IPS-15b (cell line): ENCODE measurements at regions not wholly inside any gene's neighbourhood (a gene's known extent, or its start where the extent isn't known, plus 50 kb on each side); places are given as distances from the start of the nearest gene placed in this dataset.
A peak's percentile ranks its signal among the peaks of the same experiment; 100 is the strongest.

ENCODE experiments used
- H3K27me3 ChIP-seq: one replicate; pipeline ENCODE4 v1.6.1; 2013; ENCODE audit warnings: low read length; ENCODE audit not compliant: control insufficient read depth, insufficient read depth
- H3K36me3 ChIP-seq: one replicate; pipeline ENCODE4 v1.6.1; 2013; ENCODE audit warnings: low read length; ENCODE audit not compliant: control insufficient read depth, insufficient read depth
- H3K4me1 ChIP-seq: one replicate; pipeline ENCODE4 v1.6.1; 2013; ENCODE audit warnings: mild to moderate bottlenecking, low read length; ENCODE audit not compliant: control insufficient read depth, insufficient read depth
- H3K4me3 ChIP-seq: one replicate; pipeline ENCODE4 v1.5.1; 2013; ENCODE audit warnings: low read depth, low read length
- H3K9ac ChIP-seq: one replicate; pipeline ENCODE4 v1.6.1; 2013; ENCODE audit warnings: low read depth, mild to moderate bottlenecking, low read length
- H3K9me3 ChIP-seq: one replicate; pipeline ENCODE4 v1.6.1; 2013; ENCODE audit warnings: mild to moderate bottlenecking, low read length; ENCODE audit not compliant: control insufficient read depth, insufficient read depth

DNA sequence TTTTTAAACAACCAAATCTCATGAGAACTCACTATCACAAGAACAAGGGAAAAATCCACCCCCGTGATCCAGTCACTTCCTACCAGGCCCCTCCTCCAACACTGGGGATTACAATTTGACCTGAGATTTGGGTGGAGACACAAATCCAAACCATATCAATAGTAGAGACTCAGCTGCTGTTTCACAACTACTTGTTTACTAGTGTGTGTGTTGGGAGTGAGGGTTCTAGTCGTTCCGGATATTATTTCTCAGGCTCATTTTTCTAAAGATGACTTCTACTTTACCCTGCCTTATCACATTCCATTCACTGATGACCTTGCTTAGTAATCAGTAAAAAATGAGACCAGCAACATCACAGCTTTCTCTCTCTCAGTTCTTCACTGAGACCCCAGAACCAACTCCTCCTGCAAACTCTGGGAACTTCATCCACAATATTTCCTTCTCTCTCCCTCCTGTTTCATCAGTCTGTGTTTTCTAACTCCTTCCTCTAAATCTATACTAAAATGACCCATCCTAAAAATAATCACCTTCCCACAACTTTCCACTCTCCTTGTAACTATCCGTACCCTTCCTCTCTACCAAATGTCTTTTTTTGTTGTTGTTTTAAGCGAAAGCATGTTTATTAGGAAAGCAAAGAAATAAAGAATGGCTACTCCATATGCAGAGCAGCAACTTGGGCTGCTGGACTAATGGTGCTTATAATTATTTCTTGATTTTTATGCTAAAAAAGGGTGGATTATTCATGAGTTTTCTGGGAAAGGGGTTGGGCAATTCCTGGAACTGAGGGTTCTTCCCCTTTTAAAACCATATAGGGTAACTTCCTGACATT, 121.5 kb upstream of the SPRY4 start:
- Histone ChIP-seq H3K9ac (no peak overlapping the region), H3K36me3 (no peaks in the 10 kb centered on the region), H3K9me3 (no peaks in the 10 kb centered on the region), H3K27me3 (no peaks in the 10 kb centered on the region), H3K4me3 (no peak overlapping the region), H3K4me1 (peaks cover 3% of the 10 kb centered on the region)

DNA sequence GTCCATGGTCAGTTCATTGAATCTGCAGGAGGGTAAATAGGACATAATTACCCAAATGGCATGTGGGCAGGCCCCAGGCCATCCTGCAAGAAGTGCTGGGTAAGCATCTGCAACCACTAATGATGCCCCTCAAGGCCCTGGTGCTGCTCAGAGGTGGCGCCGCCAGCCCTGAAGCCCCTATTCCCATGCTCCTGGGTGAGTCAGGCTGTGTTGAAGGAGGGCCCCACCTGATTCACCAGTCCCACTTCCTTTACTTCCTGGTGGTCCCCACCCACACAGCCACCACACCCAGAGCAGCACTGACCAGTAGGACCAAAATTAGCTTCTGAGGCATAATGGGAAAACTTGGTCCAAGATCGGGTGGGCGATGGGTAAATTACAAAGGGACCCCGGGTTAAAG, 120.4 kb upstream of the SPRY4 start:
- H3K9me3 ChIP-seq, result no peaks in the 10 kb centered on the region
- H3K4me1 ChIP-seq, result peaks cover 4% of the 10 kb centered on the region
- H3K4me3 ChIP-seq, result no peak overlapping the region
- H3K36me3 ChIP-seq, result no peaks in the 10 kb centered on the region
- no peaks in the 10 kb centered on the region for H3K27me3 ChIP-seq
- H3K9ac ChIP-seq, result no peak overlapping the region

DNA sequence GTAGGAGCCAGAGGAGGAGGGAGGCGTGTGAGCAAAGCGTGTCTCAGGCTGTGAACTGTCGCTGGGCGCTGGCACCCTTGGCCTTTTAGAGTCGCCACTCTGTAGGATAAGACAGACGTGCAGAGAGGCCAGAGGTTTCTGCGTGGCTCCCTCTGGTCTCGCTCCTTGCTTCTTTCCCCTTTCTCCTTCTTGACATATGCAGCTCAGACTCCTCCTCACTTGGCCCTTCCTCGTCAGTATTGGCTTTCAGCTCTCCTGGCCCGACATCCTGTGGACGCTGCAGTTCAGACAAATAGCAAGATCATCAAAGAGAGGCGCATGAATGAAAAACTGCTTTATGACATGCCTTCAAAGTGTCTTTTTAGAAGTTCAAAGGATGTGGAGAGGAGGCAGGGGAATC, 116.8 kb upstream of the SPRY4 start:
- Histone ChIP-seq H3K27me3 (no peaks in the 10 kb centered on the region), H3K9me3 (no peaks in the 10 kb centered on the region), H3K4me3 (no peak overlapping the region), H3K36me3 (no peaks in the 10 kb centered on the region), H3K4me1 (peaks cover 4% of the 10 kb centered on the region), H3K9ac (no peak overlapping the region)

DNA sequence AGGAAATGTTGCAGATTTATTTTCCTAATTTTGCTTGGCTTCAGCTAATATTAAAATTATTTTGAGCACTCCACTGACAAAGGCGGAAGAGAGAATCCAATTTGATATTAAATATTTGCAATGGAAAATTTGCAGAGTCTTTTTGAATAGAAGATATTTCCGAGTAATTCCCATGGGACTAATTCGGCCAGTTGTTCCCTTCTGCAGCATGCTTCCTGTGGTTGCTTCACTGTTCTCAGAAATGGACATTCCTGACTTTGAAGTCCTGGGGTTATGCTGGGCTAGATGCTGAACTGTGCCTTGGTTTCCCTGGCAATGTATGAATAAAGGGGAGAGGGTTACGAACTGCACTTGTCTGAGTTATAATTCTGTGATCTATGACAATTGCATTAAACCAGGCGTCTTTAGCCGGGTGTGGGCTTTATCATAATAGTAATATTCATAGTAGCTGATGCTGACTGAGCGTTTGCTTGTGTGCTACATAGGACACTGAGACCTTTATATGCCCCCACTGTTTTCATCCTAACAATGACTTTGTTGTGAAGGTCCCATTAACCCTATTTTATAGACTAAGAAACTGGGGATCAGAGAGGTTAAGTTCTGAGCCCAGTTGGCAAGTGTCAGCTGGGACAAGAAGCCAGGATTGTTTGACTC, 114.5 kb upstream of the SPRY4 start:
- H3K9ac ChIP-seq, result no peak overlapping the region
- no peaks in the 10 kb centered on the region for H3K36me3 ChIP-seq
- H3K27me3 ChIP-seq, result no peaks in the 10 kb centered on the region
- no peak overlapping the region for H3K4me3 ChIP-seq
- H3K4me1 ChIP-seq, result peaks cover 4% of the 10 kb centered on the region
- no peaks in the 10 kb centered on the region for H3K9me3 ChIP-seq

DNA sequence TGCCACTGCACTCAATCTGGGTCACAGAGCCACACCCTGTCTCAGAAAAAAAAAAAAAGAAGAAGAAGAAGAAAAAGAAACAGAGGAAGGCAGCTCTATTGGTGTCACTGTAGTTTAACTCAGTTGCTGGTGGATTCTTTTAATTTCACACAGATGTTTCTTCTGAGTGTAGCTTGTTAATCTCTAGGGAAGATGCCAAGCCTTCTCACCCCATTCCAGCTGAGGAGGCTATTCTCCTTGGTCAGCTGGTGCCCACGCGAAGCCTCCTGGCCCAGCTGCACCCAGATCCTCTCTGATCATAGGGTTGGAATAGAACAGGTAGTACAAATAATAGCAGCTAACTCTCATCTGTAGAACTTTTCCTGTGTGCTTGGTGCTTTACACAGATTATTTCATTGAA, 113.8 kb upstream of the SPRY4 start:
- Histone ChIP-seq H3K9ac (no peak overlapping the region), H3K9me3 (no peaks in the 10 kb centered on the region), H3K27me3 (no peaks in the 10 kb centered on the region), H3K4me1 (peaks cover 4% of the 10 kb centered on the region), H3K4me3 (no peak overlapping the region), H3K36me3 (no peaks in the 10 kb centered on the region)

DNA sequence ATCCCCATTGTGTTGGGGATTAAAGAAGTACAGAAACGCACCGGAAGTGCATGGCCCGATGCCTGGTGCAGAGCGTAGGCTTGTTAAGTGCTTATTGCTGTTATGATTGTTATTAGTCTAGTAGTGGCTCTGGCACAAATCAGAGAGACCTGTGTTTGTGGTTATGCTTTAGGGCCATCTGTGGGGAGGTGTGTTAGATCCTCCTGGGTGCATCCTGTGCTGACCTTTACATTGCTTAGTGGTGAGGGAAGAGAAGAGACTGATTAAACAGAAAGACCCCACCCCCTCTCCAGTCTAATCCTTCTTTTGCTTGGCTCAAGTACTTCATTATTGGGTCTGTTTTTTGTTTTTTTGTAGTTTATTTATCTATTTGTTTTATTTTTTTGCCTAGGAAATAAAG, 112.7 kb upstream of the SPRY4 start:
- Histone ChIP-seq H3K9ac (no peak overlapping the region), H3K27me3 (no peaks in the 10 kb centered on the region), H3K4me1 (peaks cover 4% of the 10 kb centered on the region), H3K9me3 (no peaks in the 10 kb centered on the region), H3K36me3 (no peaks in the 10 kb centered on the region), H3K4me3 (no peak overlapping the region)

DNA sequence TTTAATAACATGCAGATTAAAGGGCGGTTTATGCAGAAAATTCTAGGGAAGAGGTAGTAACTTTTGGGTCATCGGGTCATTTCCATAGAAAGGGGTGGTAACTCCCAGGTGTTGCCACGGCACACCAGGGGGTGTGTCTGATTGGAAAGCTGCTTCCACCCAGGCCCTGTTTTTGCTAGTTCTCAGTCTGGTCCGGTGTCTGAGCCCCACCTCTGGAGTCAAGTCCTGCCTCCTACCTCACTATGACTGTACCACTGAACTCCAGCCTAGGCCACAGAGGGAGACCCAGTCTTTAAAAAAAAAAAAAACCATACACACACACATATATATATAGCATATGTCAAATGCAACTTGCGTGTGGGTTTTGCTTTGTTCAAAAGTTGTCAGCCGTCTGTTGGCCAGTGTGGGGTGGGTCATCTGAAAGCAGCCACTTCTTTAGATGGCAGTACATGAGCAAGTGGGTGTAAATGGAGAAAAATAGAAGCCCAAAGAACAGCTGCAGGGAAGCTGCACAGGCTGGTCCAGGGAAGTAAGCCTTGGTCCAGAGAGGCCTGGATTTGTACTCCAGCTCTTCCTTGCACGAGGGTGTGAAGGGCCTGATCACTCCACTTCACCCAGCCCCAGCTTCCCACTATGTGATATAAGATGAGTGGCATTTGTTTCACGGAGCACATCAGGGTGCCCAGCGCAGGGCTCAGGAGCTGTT, 110.7 kb upstream of the SPRY4 start:
- Histone ChIP-seq H3K9ac (peak overlapping the region; percentile 47), H3K27me3 (no peaks in the 10 kb centered on the region), H3K36me3 (no peaks in the 10 kb centered on the region)

DNA sequence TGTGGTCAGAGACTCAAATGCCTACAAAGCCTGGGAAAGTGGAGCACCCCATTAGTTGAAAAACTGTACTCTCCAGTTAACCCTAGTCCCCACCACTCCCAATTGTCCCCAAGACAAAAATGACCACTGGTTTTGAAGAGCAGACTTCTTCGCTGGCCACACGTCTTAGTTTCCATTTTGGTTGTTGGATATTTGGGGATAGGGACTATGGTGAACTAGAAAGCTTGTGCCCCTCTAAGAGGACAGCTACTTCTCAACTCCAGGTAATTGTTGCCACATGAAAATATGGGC, 109.4 kb upstream of the SPRY4 start:
- Histone ChIP-seq H3K4me1 (no peaks in the 10 kb centered on the region), H3K36me3 (no peaks in the 10 kb centered on the region), H3K9me3 (no peaks in the 10 kb centered on the region), H3K27me3 (no peaks in the 10 kb centered on the region), H3K4me3 (no peak overlapping the region), H3K9ac (no peak overlapping the region)

More for the DNA sequence above, 110.7 kb upstream of the SPRY4 start:
- no peak overlapping the region for H3K4me3 ChIP-seq
- no peaks in the 10 kb centered on the region for H3K9me3 ChIP-seq
- H3K4me1 ChIP-seq, result no peaks in the 10 kb centered on the region

DNA sequence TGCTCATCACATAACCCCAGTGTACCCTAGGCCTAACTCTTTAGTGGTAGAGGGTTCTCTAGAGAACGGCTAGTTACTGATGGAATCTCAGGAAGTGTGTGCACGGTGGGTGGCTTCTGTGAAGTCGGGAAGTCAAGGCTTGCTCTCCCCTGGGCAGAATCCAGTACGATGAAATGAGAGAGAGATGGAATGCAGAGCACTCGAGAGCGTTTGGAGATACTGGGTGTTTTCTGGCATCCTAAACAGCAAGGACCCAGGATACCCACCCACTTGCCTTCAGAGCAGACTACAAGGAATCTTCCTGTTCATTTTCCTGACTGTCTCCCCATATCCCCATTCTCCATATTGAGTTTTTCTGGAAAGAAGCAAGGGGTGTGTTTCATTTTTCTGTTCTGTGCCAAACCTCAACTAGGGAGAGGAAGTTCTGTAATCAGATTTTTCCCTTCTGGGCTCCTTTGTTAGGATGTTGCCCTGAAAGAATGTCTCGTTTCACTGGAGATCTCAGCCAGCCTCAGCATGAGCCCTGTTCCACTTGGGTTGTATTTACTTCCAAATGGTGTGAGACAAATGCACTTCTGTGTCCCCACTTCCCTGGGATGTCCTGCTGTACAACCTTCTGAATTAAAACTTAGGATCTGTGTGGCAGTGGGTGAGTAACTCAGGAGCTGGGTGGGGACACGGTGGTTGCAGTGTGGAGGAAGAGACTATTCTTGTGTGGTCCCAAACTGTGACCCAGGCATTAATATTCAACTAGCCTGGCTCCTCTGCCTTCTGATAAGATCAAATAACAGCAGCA, 108.9 kb upstream of the SPRY4 start:
- H3K9me3 ChIP-seq, result no peaks in the 10 kb centered on the region
- H3K9ac ChIP-seq, result no peak overlapping the region
- no peaks in the 10 kb centered on the region for H3K4me1 ChIP-seq
- H3K27me3 ChIP-seq, result no peaks in the 10 kb centered on the region
- no peaks in the 10 kb centered on the region for H3K36me3 ChIP-seq
- H3K4me3 ChIP-seq, result no peak overlapping the region

DNA sequence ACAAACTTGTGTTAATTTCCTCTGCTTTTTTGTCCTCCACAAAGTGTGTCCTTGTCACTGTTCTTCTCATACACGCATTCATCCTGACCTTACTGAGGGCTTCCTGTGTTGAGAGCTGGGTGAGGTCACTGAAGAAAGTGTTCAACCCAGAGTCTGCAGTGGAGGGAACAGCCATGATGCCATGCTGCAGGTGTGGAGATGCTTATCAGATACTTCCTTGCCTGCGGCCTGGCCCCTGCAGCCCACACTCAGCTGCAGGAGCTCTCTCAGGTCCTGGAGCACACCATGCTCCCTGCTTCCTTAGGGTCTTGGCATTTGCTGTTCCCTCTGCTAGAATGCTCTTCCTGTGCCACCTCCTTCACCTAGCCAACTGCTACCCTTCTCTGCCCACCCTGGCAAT, 108.1 kb upstream of the SPRY4 start:
- no peak overlapping the region for H3K9ac ChIP-seq
- no peaks in the 10 kb centered on the region for H3K36me3 ChIP-seq
- H3K4me1 ChIP-seq, result no peaks in the 10 kb centered on the region
- no peaks in the 10 kb centered on the region for H3K9me3 ChIP-seq
- no peak overlapping the region for H3K4me3 ChIP-seq
- H3K27me3 ChIP-seq, result no peaks in the 10 kb centered on the region

DNA sequence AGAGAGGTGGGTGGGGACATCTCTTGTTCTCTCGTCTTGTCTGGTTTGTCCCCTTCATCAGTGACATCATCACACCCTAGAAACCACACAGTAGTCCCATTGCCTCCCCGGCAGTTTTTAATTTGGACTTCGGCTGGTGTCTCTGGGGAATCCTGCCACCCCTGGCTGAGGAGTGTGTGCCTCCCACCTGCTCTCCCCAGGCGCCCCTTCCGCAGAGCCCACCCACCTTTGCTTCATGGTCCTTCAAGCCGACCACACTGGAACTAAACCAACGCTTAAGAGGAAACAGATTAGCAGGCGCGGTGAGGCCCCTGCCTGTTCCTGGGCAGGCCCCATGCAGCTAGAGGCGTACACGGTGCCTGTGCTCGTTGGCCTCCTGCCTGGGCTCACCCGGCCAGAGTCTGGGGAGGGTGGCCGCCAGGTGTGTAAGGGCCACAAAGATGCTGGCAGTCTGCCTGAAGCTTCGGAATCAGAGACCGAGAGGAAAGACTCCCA, 107.6 kb upstream of the SPRY4 start:
- no peaks in the 10 kb centered on the region for H3K4me1 ChIP-seq
- H3K36me3 ChIP-seq, result no peaks in the 10 kb centered on the region
- no peaks in the 10 kb centered on the region for H3K27me3 ChIP-seq
- no peaks in the 10 kb centered on the region for H3K9me3 ChIP-seq
- no peak overlapping the region for H3K4me3 ChIP-seq
- H3K9ac ChIP-seq, result no peak overlapping the region
